ENCODE measurements at regions not wholly inside any gene's neighbourhood (a gene's known extent, or its start where the extent isn't known, plus 50 kb on each side); places are given as distances from the start of the nearest gene placed in this dataset.

DNA sequence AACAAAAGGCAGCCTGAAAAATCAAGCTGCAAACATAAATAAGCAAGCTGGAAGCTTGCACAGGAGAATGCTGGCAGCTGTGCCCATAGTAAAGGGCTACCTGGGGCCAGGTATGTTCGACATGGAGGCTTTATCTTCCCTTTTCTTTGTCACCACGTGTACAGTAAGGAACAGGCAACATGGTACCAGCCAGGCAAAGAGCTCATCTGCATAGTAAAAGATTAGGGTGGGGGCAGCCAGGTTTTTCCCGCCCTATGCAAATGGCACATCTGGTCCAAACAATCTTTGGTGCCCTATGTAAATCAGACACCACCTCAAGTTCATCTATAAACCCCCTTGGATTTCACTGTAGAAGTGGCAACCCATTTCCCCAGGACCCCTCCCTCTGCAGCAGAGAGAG is 625.1 kb downstream of the TYW1 start:
- TF ChIP-seq POLR2A (IDR thresholded peaks at IDR 0.05) (no peak), POLR2AphosphoS5 (IDR thresholded peaks at IDR 0.05) (no peak)
